ENCODE measurements at regions not wholly inside any gene's neighbourhood (a gene's known extent, or its start where the extent isn't known, plus 50 kb on each side); places are given as distances from the start of the nearest gene placed in this dataset.

DNA sequence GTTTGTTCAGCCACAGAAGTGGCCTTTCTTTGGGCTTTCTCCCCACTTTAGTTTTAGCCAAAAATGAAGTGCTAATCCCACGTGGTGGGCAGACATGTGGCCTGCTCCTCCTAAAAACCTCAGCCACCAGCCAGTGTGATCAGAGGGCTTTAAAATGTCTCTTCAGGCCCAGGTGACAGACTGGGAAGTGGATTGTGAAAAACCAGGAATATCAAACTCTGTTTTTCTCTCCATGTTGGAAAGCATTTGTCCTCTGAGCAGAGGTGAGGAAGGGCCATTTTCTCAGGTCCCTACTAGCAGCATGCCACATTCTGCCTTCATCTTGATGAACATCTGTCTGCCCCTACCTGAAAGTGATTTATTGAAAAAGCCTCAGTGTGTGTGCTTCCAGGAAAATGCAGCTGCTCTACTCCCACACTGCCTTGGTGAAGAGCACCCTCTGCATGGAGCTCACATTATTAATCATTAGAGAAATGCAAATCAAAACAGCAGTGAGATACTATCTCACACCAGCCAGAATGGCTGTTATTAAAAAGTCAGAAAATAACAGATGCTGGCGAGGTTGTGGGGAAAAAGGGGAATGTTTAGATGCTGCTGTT lies 181.2 kb upstream of the DMAC1 start:
- no peak for TF ChIP-seq EZH2 (IDR thresholded peaks at IDR 0.05; ENCODE audit: insufficient read depth, poor library complexity, severe bottlenecking)
- TF ChIP-seq EZH2phosphoT487 (IDR thresholded peaks at IDR 0.05; ENCODE audit: insufficient read depth, low read depth), result no peak
